ENCODE measurements at regions not wholly inside any gene's neighbourhood (a gene's known extent, or its start where the extent isn't known, plus 50 kb on each side); places are given as distances from the start of the nearest gene placed in this dataset.

GRCh38 chr13:82216165-82216564 is 1666.1 kb downstream of the SLITRK1 start:
- H3K27ac ChIP-seq: no peak overlapping the region
- H2AFZ ChIP-seq: no peak overlapping the region
- DNase-seq (ENCODE audit: low spot score): no peak
- WGBS (ENCODE audit: low lambda C conversion rate, missing lambda C conversion rate): 78% methylated on average over 1 of the region's 1 CpG
- H3K27me3 ChIP-seq: no peaks in the 10 kb centered on the region
- no peak overlapping the region for H3K4me3 ChIP-seq
- no peaks in the 10 kb centered on the region for H3K79me2 ChIP-seq
- no peaks in the 10 kb centered on the region for H3K9me2 ChIP-seq (replicated peaks; ENCODE audit: insufficient read depth)
- H4K20me1 ChIP-seq (ENCODE audit: insufficient read depth, poor library complexity, severe bottlenecking): no peaks in the 10 kb centered on the region
- H3K4me2 ChIP-seq: no peak overlapping the region
- no peaks in the 10 kb centered on the region for H3K4me1 ChIP-seq (ENCODE audit: insufficient read depth)
- no peaks in the 10 kb centered on the region for H3K36me3 ChIP-seq (replicated peaks; ENCODE audit: insufficient read depth, low read depth)
- no peak for TF ChIP-seq EZH2phosphoT487 (IDR thresholded peaks at IDR 0.05; ENCODE audit: low read depth, severe bottlenecking, unreplicated experiment)
- TF ChIP-seq EZH2 (IDR thresholded peaks at IDR 0.05; ENCODE audit: borderline replicate concordance): no peak
- TF ChIP-seq, protein P1, sequence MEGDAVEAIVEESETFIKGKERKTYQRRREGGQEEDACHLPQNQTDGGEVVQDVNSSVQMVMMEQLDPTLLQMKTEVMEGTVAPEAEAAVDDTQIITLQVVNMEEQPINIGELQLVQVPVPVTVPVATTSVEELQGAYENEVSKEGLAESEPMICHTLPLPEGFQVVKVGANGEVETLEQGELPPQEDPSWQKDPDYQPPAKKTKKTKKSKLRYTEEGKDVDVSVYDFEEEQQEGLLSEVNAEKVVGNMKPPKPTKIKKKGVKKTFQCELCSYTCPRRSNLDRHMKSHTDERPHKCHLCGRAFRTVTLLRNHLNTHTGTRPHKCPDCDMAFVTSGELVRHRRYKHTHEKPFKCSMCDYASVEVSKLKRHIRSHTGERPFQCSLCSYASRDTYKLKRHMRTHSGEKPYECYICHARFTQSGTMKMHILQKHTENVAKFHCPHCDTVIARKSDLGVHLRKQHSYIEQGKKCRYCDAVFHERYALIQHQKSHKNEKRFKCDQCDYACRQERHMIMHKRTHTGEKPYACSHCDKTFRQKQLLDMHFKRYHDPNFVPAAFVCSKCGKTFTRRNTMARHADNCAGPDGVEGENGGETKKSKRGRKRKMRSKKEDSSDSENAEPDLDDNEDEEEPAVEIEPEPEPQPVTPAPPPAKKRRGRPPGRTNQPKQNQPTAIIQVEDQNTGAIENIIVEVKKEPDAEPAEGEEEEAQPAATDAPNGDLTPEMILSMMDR (IDR thresholded peaks at IDR 0.05; ENCODE audit: poor library complexity): no peak
- H3K9me3 ChIP-seq (ENCODE audit: low read depth): no peaks in the 10 kb centered on the region

DNA sequence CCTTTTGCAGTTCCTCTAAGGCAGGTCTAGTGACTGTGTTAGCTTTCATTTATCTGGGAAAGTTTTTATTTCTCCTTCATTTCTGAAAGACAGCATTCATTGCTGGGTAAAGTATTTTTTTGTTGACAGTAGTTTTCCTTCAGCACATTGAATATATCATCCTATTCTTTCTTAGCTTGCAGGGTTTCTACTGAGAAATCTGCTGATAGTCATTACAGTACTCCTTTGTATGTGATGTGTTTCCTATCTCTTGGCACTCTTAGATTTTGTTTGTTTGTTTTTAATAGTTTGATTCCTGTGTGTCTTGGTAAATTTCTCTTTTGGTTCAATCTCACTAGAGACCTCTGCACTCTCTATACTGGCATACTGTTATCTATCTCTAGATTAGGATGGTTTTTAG is 1667.9 kb downstream of the SLITRK1 start:
- Histone ChIP-seq H2AFZ (no peak overlapping the region), H4K20me1 (ENCODE audit: insufficient read depth, poor library complexity, severe bottlenecking) (no peaks in the 10 kb centered on the region), H3K4me1 (ENCODE audit: insufficient read depth) (no peaks in the 10 kb centered on the region), H3K79me2 (no peaks in the 10 kb centered on the region), H3K27me3 (no peaks in the 10 kb centered on the region), H3K9me2 (replicated peaks; ENCODE audit: insufficient read depth) (no peaks in the 10 kb centered on the region), H3K27ac (no peak overlapping the region), H3K9me3 (ENCODE audit: low read depth) (no peaks in the 10 kb centered on the region), H3K4me3 (no peak overlapping the region), H3K36me3 (replicated peaks; ENCODE audit: insufficient read depth, low read depth) (no peaks in the 10 kb centered on the region), H3K4me2 (no peak overlapping the region)
- TF ChIP-seq EZH2 (IDR thresholded peaks at IDR 0.05; ENCODE audit: borderline replicate concordance): no peak
- no peak for TF ChIP-seq EZH2phosphoT487 (IDR thresholded peaks at IDR 0.05; ENCODE audit: low read depth, severe bottlenecking, unreplicated experiment)
- TF ChIP-seq, protein P1 (IDR thresholded peaks at IDR 0.05; ENCODE audit: poor library complexity): no peak
- DNase-seq (ENCODE audit: low spot score): no peak

DNA sequence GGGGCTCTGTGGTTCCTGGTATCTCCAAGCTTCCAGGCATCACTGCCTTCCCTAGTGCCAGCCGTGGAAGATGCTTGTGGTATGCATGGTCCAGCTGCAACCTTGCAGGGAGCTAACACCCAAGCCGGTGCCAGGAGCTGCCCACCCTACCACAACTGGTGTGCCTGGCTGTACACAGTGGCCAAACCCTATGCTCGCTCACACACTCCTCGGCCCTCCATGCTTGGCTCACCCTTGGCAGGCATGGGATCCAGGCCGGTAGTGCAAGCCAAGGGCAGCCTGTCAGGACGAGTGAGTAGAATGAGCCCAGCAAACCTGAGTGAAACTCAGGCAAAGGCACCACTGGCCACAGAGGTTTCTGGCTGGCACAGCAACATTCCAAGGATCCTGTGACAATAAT is 1676.0 kb downstream of the SLITRK1 start:
- Histone ChIP-seq H3K9me2 (replicated peaks; ENCODE audit: insufficient read depth) (no peaks in the 10 kb centered on the region), H3K79me2 (no peaks in the 10 kb centered on the region), H3K4me1 (ENCODE audit: insufficient read depth) (no peaks in the 10 kb centered on the region), H3K9me3 (ENCODE audit: low read depth) (no peaks in the 10 kb centered on the region), H4K20me1 (ENCODE audit: insufficient read depth, poor library complexity, severe bottlenecking) (no peaks in the 10 kb centered on the region), H2AFZ (no peak overlapping the region), H3K4me3 (no peak overlapping the region), H3K36me3 (replicated peaks; ENCODE audit: insufficient read depth, low read depth) (no peaks in the 10 kb centered on the region), H3K27ac (no peak overlapping the region), H3K4me2 (no peak overlapping the region), H3K27me3 (no peaks in the 10 kb centered on the region)
- DNase-seq (ENCODE audit: low spot score): no peak
- WGBS (ENCODE audit: low lambda C conversion rate, missing lambda C conversion rate): 92% methylated on average over 6 of the region's 6 CpGs
- TF ChIP-seq EZH2 (IDR thresholded peaks at IDR 0.05; ENCODE audit: borderline replicate concordance): no peak
- no peak for TF ChIP-seq EZH2phosphoT487 (IDR thresholded peaks at IDR 0.05; ENCODE audit: low read depth, severe bottlenecking, unreplicated experiment)
- TF ChIP-seq, protein P1 (IDR thresholded peaks at IDR 0.05; ENCODE audit: poor library complexity): no peak

DNA sequence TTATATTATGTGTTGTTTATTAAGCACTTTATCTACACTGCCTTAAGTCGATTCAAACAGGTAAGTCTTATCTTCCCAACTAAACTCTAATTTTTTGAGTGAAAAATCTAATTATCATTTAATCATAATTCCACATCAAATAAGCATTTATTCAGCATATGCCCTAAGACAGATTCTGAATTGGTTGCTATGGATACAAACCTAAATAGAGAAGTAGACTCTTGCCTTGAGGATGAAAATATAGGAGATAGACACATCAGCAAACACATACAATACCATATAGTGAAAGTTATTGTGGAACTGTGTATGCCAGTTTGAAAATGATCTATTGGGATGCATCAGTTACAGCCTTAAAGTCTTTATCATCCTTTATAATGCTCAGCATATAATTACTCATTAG is 1679.9 kb downstream of the SLITRK1 start:
- TF ChIP-seq EZH2phosphoT487 (IDR thresholded peaks at IDR 0.05; ENCODE audit: low read depth, severe bottlenecking, unreplicated experiment) (no peak), EZH2 (IDR thresholded peaks at IDR 0.05; ENCODE audit: borderline replicate concordance) (no peak)
- TF ChIP-seq, protein P1 (IDR thresholded peaks at IDR 0.05; ENCODE audit: poor library complexity): no peak
- Histone ChIP-seq H3K9me2 (replicated peaks; ENCODE audit: insufficient read depth) (peaks cover 3% of the 10 kb centered on the region), H3K4me3 (no peak overlapping the region), H4K20me1 (ENCODE audit: insufficient read depth, poor library complexity, severe bottlenecking) (no peaks in the 10 kb centered on the region), H3K9me3 (ENCODE audit: low read depth) (no peaks in the 10 kb centered on the region), H3K36me3 (replicated peaks; ENCODE audit: insufficient read depth, low read depth) (no peaks in the 10 kb centered on the region), H3K27me3 (no peaks in the 10 kb centered on the region), H2AFZ (no peak overlapping the region), H3K4me1 (ENCODE audit: insufficient read depth) (no peaks in the 10 kb centered on the region), H3K79me2 (no peaks in the 10 kb centered on the region), H3K27ac (no peak overlapping the region), H3K4me2 (no peak overlapping the region)
- WGBS (ENCODE audit: low lambda C conversion rate, missing lambda C conversion rate): 66% methylated on average over 1 of the region's 1 CpG
- no peak for DNase-seq (ENCODE audit: low spot score)

Measured in hepatocyte (in vitro differentiated cells).